ENCODE measurements at regions not wholly inside any gene's neighbourhood (a gene's known extent, or its start where the extent isn't known, plus 50 kb on each side); places are given as distances from the start of the nearest gene placed in this dataset.

DNA sequence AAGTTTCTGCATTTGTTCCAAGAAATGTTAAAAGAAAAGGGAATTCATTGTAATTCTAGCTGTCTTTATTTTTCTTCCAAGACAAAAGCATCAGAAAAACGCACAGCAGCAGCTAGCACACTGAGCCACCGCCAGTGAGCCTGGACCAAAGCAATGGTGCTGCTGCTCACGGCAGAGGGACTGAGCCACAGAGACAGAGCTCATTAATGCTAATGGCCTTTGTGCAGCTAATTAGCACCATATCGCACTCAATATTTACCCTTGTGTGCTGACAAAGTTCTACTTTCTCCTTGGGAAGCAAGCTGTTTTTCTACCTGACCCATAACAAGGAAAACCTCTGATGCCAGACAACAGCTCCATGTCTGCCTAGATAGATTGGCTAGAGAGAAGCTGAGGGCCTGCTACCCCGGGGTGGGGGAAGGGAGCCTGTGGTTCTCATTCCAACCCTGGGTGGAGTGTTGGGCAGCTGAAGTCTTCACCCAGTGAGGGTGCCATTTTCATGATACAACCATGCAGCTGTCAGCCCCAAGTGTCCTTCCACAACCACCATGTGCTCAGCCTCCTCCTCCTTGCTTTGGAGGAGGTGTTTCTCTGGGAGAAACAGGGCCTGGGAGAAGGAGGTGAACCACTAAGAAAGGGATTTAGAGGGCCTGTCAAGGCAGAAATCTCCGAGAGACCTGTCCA is 131.1 kb upstream of the NCAM1 start:
- in situ Hi-C loops (cut with HindIII; ENCODE audit: low sequenced_read_pairs), result no loop called here

DNA sequence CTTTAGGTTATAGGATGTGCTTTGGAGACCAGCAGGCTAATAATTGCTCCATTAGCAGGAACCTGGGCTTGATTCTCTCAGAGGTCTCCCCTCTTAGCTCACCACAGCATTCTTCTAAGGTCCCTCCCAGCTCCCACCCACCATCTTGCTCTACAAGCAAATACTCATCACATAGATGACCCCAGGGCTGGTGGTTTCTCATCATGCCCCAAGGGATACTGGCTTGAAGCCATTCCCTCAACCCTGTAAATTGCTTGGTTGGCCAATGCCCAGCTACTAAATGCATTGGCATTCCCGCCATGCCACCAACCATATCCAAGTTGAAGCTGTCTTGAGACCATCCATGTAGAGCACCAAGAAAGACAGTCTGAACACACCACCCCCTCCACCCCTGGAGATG is 130.2 kb upstream of the NCAM1 start:
- in situ Hi-C loops (cut with HindIII; ENCODE audit: low sequenced_read_pairs), result no loop called here

DNA sequence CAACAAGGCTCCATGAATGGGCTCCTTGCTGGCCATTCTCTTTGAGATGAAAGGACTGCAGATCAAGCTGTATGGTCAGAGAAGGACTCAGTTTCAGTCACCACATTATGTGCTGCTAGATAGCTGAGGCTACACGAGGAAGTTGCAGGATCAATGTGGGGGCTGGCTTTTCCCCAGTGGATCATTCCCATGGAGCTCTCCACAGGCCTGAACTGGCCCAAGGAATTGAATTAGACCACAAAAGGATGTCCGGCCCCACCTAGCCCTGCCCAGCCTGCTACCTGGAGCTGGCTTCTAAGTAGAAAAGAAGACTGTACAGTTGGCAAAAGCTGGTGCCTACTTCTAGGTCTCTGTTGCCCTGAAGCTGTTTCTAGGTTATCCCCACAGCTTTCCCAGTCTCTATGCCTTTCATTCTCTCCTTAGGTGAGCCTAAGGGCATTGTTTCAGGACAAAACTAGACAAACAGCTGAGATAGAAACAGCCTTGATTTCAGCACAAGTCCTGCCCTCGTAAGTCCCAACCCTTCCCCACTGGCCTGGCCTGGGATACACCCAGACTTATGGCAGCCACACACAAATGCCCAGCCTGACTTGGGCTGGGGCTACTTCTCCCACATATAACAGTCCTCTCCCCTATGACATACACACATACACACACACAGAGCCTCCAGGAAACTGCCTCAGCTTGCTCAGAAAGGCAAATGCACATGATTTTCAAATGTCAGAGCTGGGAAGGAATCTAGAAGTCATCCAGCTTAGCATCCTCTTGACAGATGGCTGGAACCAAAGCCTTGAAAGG is 129.1 kb upstream of the NCAM1 start:
- in situ Hi-C loops (cut with HindIII; ENCODE audit: low sequenced_read_pairs), result no loop called here

DNA sequence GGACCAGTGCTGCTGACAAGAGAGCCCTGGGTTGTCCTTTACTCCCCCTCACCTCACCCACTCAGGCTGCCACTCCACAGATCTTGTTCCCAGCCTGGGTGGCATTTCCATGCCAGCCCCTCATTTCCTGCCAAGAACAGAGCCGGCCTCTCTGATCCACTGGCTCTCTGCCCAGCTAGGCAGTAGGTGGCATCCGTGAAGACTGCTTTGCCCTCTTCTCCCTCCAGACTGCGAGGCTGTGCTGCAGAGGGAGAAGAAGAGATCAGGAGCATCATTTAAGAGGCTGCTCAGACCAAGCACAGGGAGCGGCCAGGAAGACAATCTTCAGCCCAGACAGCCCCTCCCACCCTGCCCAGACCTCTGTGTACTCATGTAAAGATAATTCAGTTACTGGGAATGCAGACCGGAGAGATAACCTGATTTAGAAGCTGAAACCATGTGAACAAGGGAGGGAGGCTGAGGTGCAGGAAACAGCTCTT is 126.9 kb upstream of the NCAM1 start:
- in situ Hi-C loops (cut with HindIII; ENCODE audit: low sequenced_read_pairs), result no loop called here

DNA sequence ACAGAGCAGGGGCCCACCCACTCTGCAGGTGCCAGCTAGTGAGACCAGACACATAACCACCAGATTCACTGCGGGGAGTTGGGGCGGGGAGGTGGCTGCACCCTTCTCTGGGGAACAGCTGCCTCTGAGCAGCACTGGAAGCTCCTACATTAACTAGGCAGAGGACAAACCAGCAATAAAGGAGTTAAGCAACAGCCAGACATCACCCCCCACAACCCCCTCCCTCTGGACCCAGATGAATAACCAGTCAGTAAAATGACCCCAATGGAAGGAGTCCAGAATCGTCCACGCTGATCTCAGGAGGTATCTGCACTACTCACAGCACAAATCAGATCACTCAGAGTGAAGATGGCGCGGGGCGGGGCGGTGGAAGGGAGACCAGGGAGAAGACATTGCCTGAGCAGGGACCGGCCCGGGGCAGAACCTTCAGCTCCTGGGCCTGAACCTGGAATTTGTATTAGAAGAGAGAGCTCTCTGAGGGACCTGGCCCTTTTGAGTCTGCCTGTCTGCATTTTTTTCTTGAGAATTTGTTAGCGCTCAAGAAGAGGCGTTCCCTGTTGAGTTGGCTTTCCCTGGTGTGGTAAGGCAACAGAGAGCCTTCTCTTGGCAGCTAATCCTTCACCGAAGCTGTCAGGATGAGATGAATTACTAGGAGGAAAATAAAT is 125.5 kb upstream of the NCAM1 start:
- in situ Hi-C loops (cut with HindIII; ENCODE audit: low sequenced_read_pairs), result no loop called here

DNA sequence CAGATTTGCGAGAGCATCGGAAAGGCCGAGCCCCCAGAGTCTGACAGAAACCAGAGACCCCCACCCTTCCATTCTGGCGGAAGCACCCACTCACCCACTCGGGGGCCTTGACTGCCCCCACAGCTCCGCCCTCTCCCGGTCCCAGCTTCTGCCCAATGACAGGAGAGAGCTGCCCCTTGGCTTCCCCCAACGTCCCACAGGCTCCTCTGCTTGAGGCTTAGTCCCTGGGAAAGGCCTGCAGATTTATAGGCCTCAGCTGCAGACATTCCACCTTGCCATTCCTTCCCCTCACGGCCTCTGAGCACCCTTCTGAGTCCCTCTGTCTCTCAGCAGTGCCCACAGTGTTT is 125.0 kb upstream of the NCAM1 start:
- in situ Hi-C loops (cut with HindIII; ENCODE audit: low sequenced_read_pairs), result no loop called here

DNA sequence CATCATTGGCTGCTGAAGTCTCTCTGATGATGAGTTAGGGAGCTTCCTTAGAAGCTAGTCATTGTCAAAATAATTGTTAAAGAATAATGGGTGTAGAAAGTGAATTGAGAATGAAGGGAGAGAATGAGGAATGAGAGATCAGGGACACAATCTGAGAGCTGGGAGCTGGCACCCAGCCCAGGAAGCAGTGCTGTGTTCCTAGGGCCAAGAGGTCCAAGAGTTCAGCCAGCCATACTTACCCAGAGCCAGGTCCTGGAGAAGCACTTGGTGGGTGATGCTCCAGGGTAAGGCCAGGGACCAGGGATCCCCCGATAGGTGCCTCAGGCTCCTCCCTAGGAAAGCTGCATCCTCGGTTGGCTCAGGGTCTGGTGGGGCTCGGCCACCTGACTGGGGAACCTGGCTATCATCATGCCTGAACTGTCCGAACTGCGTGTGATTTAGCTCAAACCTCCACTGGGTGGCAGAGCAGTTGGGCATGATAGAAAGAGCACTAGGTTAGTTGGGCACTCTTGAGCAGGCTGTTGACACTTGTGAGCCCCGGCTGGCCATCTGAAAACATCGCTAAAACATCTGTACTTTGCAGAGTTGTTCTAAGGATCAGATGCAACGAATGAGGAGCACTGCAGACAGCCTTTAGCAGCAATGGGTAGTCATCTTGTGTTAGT is 123.9 kb upstream of the NCAM1 start:
- in situ Hi-C loops (cut with HindIII; ENCODE audit: low sequenced_read_pairs), result no loop called here

DNA sequence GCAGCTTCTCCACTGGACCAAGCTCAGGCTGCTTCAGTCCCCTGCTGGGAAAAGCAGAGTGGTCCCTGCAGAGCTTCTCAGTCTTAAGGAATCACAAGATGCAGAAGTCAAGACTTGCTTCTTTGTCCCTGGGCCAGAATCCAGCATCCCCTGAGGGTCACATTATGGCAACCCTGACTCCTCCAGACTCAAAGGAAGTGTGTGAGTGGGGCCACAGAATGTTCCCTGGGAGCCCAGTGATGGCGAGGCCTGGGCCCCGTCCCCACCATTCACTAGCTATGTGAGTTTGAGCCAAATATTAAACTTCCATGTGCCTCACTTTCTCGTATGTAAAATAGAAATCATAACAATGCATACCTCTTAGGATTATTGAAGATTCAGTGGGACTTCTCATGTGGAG is 122.2 kb upstream of the NCAM1 start:
- in situ Hi-C loops (cut with HindIII; ENCODE audit: low sequenced_read_pairs), result no loop called here

DNA sequence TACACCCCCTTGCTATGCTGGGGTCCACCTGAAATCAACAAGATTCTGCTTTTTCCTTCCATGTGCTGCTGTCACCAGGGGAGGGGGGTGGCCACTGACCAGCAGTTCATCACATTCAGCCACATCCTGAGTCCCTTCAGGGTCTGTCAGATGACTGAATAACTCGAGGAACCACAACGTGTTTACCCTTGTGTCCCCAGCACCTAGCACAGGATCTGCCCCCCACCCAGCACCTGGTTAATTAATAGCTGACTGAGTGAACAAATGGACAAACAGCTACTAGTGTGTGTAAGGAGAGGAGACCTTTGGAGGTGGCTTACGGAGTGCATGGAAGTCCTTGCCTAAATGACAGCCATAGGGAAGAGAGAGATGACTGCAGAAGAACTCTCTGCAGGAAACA is 119.5 kb upstream of the NCAM1 start:
- in situ Hi-C loops (cut with HindIII; ENCODE audit: low sequenced_read_pairs), result no loop called here

DNA sequence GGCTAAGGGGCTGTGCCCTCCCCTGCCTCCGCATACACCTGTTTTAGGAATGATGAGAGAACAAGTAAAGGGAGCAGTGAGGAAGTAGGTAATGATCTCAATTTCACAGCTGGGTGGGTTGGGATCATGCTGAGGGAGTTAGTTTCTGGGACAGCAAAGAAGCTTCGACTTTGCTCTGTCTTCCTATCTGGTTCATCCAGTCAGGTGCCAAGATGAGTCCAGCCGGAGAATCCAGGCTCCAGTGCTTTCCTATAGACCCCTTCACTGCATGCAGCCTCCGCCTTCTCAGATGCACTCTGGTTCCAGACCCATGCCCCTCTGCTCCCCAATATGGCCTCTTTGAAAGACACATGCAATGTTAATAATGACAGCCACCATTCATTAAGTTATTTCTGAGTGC is 119.1 kb upstream of the NCAM1 start:
- in situ Hi-C loops (cut with HindIII; ENCODE audit: low sequenced_read_pairs), result no loop called here

DNA sequence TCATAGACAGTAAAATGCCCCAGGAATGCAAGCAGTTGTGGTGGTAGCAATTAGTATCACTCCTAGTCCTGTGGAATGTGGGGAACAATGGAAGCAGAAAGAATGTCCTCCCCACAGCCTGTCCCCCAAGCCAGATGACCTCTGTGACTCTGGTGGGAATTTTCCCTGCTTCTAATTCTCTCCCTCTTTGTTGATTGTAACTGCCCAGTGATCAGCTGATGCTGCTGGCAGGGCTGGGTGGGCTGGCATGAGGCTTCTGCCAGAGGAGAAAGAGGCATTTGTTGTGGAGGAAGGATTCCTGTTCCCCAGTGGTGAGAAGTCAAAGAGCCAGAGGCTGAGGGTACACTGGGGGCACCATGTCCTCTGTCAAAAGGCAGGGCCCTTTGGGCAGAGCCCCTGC is 116.7 kb upstream of the NCAM1 start:
- in situ Hi-C loops (cut with HindIII; ENCODE audit: low sequenced_read_pairs), result no loop called here

DNA sequence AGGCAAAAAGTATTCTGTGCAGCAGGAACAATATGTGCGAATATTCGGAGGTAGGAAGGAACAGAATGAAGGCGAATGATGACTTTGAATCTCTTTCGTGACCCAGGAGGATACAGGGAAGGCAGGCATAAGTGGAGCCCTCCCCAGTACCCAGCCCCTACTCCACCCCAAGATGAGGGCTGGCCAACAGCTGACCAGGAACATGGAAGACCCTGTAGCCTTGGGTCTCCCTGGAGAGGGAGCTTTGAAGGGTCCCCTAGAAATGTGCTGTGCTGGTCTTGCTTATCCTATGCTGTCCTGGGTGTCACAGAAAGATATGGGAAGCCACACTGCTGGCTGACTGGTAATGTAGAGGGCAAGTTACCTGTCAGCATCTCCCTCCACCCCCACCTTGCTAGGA is 113.7 kb upstream of the NCAM1 start:
- in situ Hi-C loops (cut with HindIII; ENCODE audit: low sequenced_read_pairs), result loop anchor here (5.0 kb wide), 1 partner anchor 180 kb away; no protein-coding TSS in a partner anchor

DNA sequence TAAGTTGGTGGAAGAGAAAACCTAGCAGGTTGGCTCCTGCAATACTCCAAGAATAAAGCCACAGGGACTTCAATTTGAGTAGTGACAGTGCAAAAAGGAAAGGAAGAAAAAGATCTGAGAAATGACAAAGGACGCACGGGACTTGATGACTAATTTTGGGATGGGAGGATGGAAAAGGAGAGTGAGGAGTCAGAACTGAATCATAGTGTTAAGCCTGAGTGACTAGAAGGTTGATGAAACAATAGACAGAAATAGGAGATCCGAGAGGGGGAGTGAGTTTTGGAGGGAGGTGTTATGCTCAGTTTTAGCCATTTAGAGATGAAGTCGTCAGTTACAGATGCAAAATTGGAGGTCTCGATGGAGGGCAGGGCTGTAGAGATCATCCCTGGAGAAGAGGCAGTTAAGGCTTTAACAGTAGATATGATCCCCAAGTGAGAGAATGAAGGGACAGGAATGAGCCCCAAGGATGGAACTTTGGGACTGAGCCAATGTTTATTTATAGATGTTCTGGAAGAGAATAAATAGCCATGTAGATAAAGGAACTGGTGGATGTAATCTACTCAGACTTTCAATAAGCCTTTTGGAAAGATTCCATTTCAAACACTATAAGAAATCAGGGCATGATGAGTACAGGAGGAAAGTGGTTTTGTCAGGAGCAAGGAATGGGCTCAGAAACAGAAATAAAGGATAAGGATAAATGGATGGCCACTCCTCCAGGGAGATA is 108.9 kb upstream of the NCAM1 start:
- in situ Hi-C loops (cut with HindIII; ENCODE audit: low sequenced_read_pairs), result no loop called here

DNA sequence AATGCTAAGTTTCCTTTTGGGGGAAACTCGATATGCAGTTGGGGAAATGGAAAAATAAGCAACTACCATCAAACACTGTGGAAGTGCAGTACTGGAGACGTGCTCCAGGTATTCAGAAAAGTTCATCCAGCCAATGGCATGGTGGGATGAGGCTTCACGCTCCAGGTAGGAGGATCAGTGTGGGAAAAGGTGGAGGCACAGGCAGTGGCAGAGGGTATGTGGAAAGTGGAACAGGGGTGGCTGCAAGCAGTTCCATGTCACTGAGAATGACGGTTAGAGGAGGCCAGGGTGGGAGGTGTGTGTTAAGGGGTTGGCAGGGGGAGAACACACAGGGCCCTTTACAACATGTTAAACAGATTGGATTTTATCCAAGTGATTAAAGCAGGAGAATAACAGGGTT is 105.1 kb upstream of the NCAM1 start:
- in situ Hi-C loops (cut with HindIII; ENCODE audit: low sequenced_read_pairs), result no loop called here

DNA sequence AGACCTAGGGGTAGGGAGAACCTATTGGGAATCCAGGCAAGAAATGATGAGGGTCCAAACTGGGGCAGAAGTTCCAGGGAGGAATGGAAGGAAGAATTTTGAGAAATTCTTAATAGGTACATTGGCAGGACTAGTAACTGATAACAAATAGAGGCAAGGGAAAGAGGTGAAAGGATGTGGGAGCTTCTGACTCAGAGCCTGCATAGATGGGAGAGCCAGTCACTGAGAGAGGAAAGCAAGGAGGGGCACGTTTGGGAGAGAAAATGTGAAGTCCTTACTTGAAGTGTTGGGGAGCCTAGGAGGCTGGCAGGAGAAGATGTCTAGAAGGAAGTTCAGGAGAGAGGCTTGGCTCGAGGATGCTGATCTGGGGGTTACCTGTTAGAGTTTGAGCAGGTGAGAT is 104.6 kb upstream of the NCAM1 start:
- in situ Hi-C loops (cut with HindIII; ENCODE audit: low sequenced_read_pairs), result no loop called here

DNA sequence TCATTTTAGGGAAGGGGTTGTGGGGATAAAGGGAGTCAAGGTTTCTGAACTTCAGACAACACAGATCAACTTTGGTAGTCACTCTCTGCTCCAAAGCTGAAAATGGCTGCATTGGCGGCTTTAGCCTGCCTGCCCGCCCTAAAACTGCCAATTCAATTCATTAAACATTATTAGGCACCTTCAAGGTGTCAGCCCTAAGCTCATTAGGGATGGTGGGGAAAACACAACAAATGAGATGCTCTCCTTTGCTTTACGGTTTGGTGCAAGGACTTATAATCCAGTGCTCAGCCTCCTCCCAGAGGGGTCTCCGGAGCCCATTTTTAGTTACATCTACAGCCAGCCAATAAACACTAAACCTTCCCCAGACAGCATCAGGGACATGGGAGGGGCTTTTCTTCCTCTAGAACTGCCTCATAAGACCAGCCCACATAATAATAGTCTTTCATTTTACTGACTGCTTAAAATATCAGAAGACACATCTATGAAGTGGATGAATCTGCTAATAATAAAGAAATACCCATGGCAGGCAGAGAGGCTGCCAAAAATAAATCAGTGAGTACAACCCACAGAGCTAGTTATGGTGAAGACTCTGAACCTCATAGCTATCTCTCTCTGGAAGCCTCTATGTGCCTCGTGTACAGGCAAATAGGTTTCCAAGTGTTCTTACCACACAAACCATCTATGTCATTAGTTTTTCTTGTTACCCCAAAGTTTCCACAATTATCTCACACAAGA is 102.8 kb upstream of the NCAM1 start:
- in situ Hi-C loops (cut with HindIII; ENCODE audit: low sequenced_read_pairs), result no loop called here

DNA sequence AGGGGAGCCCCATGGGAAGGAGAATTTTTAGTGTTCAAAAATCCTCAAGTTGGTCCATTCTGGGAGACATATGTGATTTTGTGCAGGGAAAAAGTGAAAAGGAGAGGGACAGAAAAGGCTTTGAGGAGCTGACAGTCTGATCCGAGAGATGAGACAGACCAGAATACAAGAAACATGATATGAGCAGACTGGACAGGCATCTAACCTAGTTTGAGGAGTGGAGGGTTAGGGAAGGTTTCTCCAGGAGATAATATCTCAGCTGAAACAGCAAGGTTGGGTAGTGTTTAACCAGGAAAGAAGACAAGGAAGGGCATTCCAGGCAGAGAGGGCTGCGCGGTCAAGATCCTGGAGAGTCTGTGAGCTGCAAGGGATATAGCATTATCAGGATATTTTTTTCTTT is 101.4 kb upstream of the NCAM1 start:
- in situ Hi-C loops (cut with HindIII; ENCODE audit: low sequenced_read_pairs), result no loop called here

DNA sequence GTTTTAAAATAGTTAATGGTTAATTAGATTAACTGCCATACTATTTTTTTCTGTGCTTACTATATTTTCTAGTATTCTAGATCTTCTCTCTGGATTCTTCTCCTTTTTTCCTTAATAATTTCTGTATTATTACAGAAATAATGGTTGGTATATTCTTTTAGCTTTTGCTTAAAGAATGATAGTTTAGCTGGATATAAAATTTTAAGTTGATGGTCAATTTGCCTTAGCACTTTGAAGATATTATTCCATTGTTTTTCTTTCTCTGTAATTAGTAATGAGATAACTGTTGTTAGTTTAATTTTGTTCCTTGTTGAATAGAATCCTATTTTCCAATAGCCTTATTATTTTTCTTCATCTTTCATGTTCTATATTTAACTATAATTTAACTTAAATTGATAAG is 99.9 kb upstream of the NCAM1 start:
- in situ Hi-C loops (cut with HindIII; ENCODE audit: low sequenced_read_pairs), result no loop called here

DNA sequence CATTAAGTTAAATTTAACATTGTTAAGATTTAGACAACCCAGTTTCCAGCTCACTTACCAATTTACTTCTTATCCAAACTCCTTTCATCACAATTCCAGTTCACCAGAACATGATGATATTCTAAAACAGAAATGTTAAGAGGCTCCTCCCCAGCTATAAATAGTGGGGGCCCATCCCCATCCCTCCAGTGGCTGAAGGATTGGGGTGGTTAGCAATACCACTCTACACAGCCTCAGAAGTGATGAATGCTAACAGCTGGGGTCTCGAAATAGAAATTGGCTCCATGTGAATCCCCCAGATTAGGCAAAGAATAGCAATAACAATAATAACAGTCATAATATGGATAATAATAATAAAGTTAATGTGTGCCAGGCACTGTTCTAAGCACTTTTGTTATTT is 97.9 kb upstream of the NCAM1 start:
- in situ Hi-C loops (cut with HindIII; ENCODE audit: low sequenced_read_pairs), result no loop called here

DNA sequence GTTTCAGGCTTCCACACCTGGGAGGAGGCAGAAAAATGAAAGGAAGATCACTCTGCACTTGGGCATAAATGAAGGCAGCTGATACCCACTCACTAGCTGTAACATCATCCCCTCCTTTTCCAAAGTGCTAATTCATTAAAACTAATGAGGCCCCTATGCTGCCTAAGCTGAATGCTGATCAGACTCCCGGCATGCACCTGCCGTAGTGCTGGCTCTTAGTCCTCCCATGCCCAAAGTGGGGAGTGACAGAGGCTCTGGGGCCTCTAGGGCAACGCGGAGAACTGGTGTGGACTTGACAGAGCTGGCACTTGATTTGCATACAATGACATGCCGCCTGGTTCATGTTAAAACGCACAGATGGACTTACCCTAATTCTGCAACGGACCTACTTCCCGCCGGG is 96.5 kb upstream of the NCAM1 start:
- in situ Hi-C loops (cut with HindIII; ENCODE audit: low sequenced_read_pairs), result no loop called here

Data from DLD1 (cell line).